HFF-Myc (cell line): ENCODE measurements at regions not wholly inside any gene's neighbourhood (a gene's known extent, or its start where the extent isn't known, plus 50 kb on each side); places are given as distances from the start of the nearest gene placed in this dataset.

ENCODE experiments used
- DNase-seq: peaks from one replicate; pipeline ENCODE4 v3.0.0-alpha.2; 2011; ENCODE audit warnings: low read depth; ENCODE audit errors: extremely low read depth
- H3K4me3 ChIP-seq: replicated peaks from 2 replicates; pipeline ENCODE4 v1.5.1; 2011; ENCODE audit warnings: low read depth, mild to moderate bottlenecking, control low read depth, low read length
- CTCF ChIP-seq: IDR thresholded peaks from 2 replicates; pipeline ENCODE4 v1.5.1; 2012; ENCODE audit warnings: mild to moderate bottlenecking, low read depth, low read length, control low read depth; ENCODE audit errors: missing control alignments

- H3K4me3 ChIP-seq = no peak overlapping the region
- TF ChIP-seq CTCF = no peak
- DNase-seq = no peak
These were observed 65.4 kb upstream of the ADRA2C start for GRCh38 chr4:3700736-3701135.

DNA sequence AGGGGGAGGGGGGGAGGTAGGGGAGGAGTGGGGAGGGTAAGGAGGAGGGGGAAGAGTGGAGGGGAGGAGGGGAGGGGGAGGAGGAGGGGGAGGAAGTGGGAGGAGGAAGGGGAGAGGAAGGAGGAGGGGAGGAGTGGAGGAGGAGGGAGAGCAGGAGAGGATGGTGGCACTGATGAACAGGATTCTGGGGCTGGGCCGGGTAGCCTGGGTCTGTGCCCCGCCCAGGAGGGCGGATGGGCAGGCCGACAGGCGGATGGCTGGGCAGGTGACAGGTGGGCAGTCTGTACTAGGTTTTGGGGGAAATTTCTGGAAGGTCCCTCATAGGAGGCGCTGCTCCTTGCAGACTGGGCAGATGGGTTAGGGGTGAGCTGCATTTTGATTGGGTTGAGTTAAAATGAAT lies 66.0 kb upstream of the ADRA2C start:
- TF ChIP-seq CTCF = no peak
- DNase-seq = no peak
- H3K4me3 ChIP-seq = no peak overlapping the region

- DNase-seq = no peak
- no peak for TF ChIP-seq CTCF
- no peak overlapping the region for H3K4me3 ChIP-seq
These were observed 66.5 kb upstream of the ADRA2C start for GRCh38 chr4:3699678-3700077.

- no peak for DNase-seq
- H3K4me3 ChIP-seq = no peak overlapping the region
- TF ChIP-seq CTCF = no peak
These were observed 66.9 kb upstream of the ADRA2C start for GRCh38 chr4:3699261-3699660.

GRCh38 chr4:3697033-3697432 lies 69.2 kb upstream of the ADRA2C start:
- no peak for TF ChIP-seq CTCF
- no peak overlapping the region for H3K4me3 ChIP-seq

GRCh38 chr4:3690551-3691152 lies 75.5 kb upstream of the ADRA2C start:
- no peak overlapping the region for H3K4me3 ChIP-seq
- TF ChIP-seq CTCF = no peak
- DNase-seq = no peak

More at GRCh38 chr4:3697033-3697432, 69.2 kb upstream of the ADRA2C start:
- no peak for DNase-seq
